Type B pancreatic cell (in vitro differentiated cells): ENCODE measurements at regions not wholly inside any gene's neighbourhood (a gene's known extent, or its start where the extent isn't known, plus 50 kb on each side); places are given as distances from the start of the nearest gene placed in this dataset.
"Not testable (repeated sequence)": the region's sequence is repeated elsewhere in the genome, so short reads cannot be mapped to it uniquely, and the experiment has no call there.

Experiments
- DNase-seq: peaks from one replicate; pipeline ENCODE4 v3.0.0; 2021; ENCODE audit warnings: mixed read lengths; ENCODE audit not compliant: unreplicated experiment; ENCODE audit errors: extremely low spot score
- H3K27ac Mint-ChIP-seq: 2 replicates; pipeline ENCODE4 v1.8.0; 2021; ENCODE audit warnings: mild to moderate bottlenecking, mixed read lengths
- H3K27me3 Mint-ChIP-seq: 2 replicates; pipeline ENCODE4 v1.8.0; 2021; ENCODE audit warnings: mixed read lengths
- H3K36me3 Mint-ChIP-seq: 2 replicates; pipeline ENCODE4 v1.8.0; 2021; ENCODE audit warnings: mixed read lengths
- H3K4me1 Mint-ChIP-seq: one replicate; pipeline ENCODE4 v1.8.0; 2021; ENCODE audit warnings: mixed read lengths; ENCODE audit not compliant: unreplicated experiment
- H3K4me3 Mint-ChIP-seq: 2 replicates; pipeline ENCODE4 v1.8.0; 2021; ENCODE audit warnings: mild to moderate bottlenecking, mixed read lengths
- H3K9me3 Mint-ChIP-seq: 2 replicates; pipeline ENCODE4 v1.8.0; 2021; ENCODE audit warnings: mixed read lengths

DNA sequence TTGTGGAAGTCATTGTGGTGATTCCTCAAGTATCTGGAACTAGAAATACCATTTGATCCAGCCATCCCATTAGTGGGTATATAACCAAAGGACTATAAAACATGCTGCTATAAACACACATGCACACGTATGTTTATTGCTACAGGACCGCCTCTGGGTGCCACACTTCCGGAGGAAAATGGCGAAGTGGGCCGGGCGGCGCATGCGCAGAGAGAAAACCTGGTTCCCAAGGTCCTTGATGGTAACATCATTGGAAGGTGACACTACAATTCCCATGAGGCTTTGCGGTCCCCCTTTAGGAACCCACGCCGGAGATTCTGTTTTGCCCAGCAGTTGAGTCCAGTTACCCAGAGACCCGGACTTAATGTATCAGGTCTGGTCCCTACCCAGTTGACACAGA, 640.4 kb downstream of the CWH43 start:
- not testable (repeated sequence) for DNase-seq, H3K36me3 Mint-ChIP-seq, H3K4me1 Mint-ChIP-seq, H3K27me3 Mint-ChIP-seq, H3K4me3 Mint-ChIP-seq, H3K27ac Mint-ChIP-seq, H3K9me3 Mint-ChIP-seq
